ENCODE measurements at regions not wholly inside any gene's neighbourhood (a gene's known extent, or its start where the extent isn't known, plus 50 kb on each side); places are given as distances from the start of the nearest gene placed in this dataset.

- no peaks in the 10 kb centered on the region for H3K36me3 ChIP-seq (ENCODE audit: control insufficient read depth in 2 of 2, insufficient read depth in 2 of 2, low read length in 2 of 2)
- H3K4me1 ChIP-seq (ENCODE audit: control insufficient read depth, insufficient read depth, low read length) = no peaks in the 10 kb centered on the region
- no peaks in the 10 kb centered on the region for H3K9me3 ChIP-seq (ENCODE audit: control insufficient read depth in 2 of 2, low read length in 2 of 2)
- H3K27ac ChIP-seq (ENCODE audit: low read length) = no peak overlapping the region
- H3K27me3 ChIP-seq (ENCODE audit: control insufficient read depth in 1 of 2, insufficient read depth in 2 of 2, low read length in 2 of 2) = peaks cover 2 to 6% of the 10 kb centered on the region in 2 donors
- H3K9ac ChIP-seq (ENCODE audit: low read length in 2 of 2) = no peak overlapping the region
- H3K4me3 ChIP-seq (ENCODE audit: low read length in 2 of 2) = no peak overlapping the region
Measured at GRCh38 chr18:24561369-24561965, 101.0 kb downstream of the HRH4 start.

- Histone ChIP-seq H3K27me3 (ENCODE audit: control insufficient read depth in 1 of 2, insufficient read depth in 2 of 2, low read length in 2 of 2) (no peaks in the 10 kb centered on the region), H3K9me3 (ENCODE audit: control insufficient read depth in 2 of 2, low read length in 2 of 2) (no peaks in the 10 kb centered on the region), H3K27ac (ENCODE audit: low read length) (no peak overlapping the region), H3K4me3 (ENCODE audit: low read length in 2 of 2) (no peak overlapping the region), H3K9ac (ENCODE audit: low read length in 2 of 2) (no peak overlapping the region), H3K4me1 (ENCODE audit: control insufficient read depth, insufficient read depth, low read length) (no peaks in the 10 kb centered on the region), H3K36me3 (ENCODE audit: control insufficient read depth in 2 of 2, insufficient read depth in 2 of 2, low read length in 2 of 2) (no peaks in the 10 kb centered on the region)
Measured at GRCh38 chr18:24567199-24567598, 106.8 kb downstream of the HRH4 start.

DNA sequence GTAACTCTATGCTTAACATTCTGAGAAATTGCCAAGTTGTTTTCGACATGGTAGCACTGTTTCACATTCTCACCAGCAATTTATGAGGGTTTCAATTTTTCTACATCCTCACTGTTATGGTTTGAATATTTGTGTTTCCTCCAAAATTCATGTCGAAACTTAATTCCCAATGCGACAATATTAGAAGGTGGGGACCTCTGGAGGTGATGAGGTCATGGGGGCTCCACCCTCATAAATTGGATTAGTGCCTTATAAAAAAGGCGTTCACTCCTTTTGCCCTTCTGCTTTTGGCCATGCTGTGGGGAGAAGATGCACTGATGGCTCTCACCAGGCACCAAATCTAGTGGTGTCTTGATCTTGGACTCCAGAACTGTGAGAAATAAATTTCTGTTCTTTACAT is 110.3 kb downstream of the HRH4 start:
- H3K4me3 ChIP-seq (ENCODE audit: low read length in 2 of 2) = no peak overlapping the region
- H3K4me1 ChIP-seq (ENCODE audit: control insufficient read depth, insufficient read depth, low read length) = no peaks in the 10 kb centered on the region
- H3K36me3 ChIP-seq (ENCODE audit: control insufficient read depth in 2 of 2, insufficient read depth in 2 of 2, low read length in 2 of 2) = no peaks in the 10 kb centered on the region
- no peaks in the 10 kb centered on the region for H3K27me3 ChIP-seq (ENCODE audit: control insufficient read depth in 1 of 2, insufficient read depth in 2 of 2, low read length in 2 of 2)
- H3K9me3 ChIP-seq (ENCODE audit: control insufficient read depth in 2 of 2, low read length in 2 of 2) = peaks cover 3 to 9% of the 10 kb centered on the region in 2 donors
- no peak overlapping the region for H3K27ac ChIP-seq (ENCODE audit: low read length)
- H3K9ac ChIP-seq (ENCODE audit: low read length in 2 of 2) = no peak overlapping the region

DNA sequence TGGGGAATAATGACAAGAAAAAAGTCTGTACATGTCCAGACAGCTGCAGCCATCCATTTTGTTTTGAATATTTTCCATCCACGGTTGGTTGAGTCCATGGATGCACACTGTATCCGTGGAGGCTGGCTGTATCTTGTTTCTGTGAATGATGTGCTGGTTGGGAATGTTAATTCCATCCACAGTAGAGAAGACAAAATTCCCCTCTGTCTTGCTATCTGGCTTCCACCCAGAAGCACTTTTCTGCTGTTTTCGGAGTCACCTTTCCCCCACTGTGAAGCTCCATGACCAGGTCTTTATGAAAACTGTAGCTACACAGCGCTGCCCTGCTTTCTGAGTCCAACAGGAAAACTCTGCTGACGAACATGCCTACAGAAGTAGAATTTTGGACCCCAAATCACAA is 122.3 kb downstream of the HRH4 start:
- H3K36me3 ChIP-seq (ENCODE audit: control insufficient read depth in 2 of 2, insufficient read depth in 2 of 2, low read length in 2 of 2) = no peaks in the 10 kb centered on the region
- peaks cover 2 to 3% of the 10 kb centered on the region in 2 donors for H3K27me3 ChIP-seq (ENCODE audit: control insufficient read depth in 1 of 2, insufficient read depth in 2 of 2, low read length in 2 of 2)
- no peaks in the 10 kb centered on the region for H3K4me1 ChIP-seq (ENCODE audit: control insufficient read depth, insufficient read depth, low read length)
- H3K4me3 ChIP-seq (ENCODE audit: low read length in 2 of 2) = no peak overlapping the region
- no peak overlapping the region for H3K9ac ChIP-seq (ENCODE audit: low read length in 2 of 2)
- H3K27ac ChIP-seq (ENCODE audit: low read length) = no peak overlapping the region
- H3K9me3 ChIP-seq (ENCODE audit: control insufficient read depth in 2 of 2, low read length in 2 of 2) = no peaks in the 10 kb centered on the region

DNA sequence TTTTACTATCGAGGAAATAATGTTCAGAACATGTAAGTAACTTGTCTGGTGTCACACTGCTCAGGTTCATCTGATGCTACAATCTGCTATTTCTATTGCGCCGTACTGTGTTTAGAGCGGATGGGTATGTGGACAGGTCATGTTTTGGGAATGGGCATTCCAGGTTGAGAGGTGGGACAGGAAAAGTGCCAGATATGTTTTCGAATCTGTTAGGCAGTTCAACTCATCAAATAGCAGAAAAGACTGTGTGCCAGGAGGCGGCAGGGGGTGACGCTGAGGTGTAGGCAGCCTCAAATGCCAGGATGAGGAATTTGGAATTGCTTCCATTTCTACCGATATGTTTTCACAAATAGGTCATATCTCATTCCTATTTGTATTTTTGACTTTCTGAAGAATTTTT is 123.8 kb downstream of the HRH4 start:
- Histone ChIP-seq H3K9me3 (ENCODE audit: control insufficient read depth in 2 of 2, low read length in 2 of 2) (no peaks in the 10 kb centered on the region), H3K36me3 (ENCODE audit: control insufficient read depth in 2 of 2, insufficient read depth in 2 of 2, low read length in 2 of 2) (no peaks in the 10 kb centered on the region), H3K9ac (ENCODE audit: low read length in 2 of 2) (no peak overlapping the region), H3K27me3 (ENCODE audit: control insufficient read depth in 1 of 2, insufficient read depth in 2 of 2, low read length in 2 of 2) (peaks cover 2 to 3% of the 10 kb centered on the region in 2 donors), H3K4me3 (ENCODE audit: low read length in 2 of 2) (no peak overlapping the region), H3K4me1 (ENCODE audit: control insufficient read depth, insufficient read depth, low read length) (no peaks in the 10 kb centered on the region), H3K27ac (ENCODE audit: low read length) (no peak overlapping the region)

DNA sequence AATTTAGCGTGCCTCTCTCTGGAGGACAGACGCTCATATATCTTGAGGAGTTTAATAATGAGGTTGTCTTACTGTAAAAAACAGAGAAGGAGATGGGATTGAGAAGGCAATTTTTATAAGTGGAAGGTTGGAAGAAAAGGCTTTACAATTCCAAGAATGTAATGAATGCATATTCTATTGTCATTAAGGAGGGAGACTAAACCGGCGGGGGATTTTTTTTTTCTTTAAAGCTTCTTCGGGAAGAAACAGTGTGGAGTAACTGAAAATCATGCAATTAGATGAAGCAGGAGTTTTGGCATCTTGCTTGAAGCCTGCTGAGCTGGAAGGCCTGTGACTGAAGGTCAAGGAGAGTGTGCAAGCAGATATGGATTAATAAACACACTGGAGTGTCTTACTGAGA is 124.4 kb downstream of the HRH4 start:
- no peaks in the 10 kb centered on the region for H3K4me1 ChIP-seq (ENCODE audit: control insufficient read depth, insufficient read depth, low read length)
- no peaks in the 10 kb centered on the region for H3K36me3 ChIP-seq (ENCODE audit: control insufficient read depth in 2 of 2, insufficient read depth in 2 of 2, low read length in 2 of 2)
- H3K27ac ChIP-seq (ENCODE audit: low read length) = no peak overlapping the region
- peaks cover 2 to 3% of the 10 kb centered on the region in 2 donors for H3K27me3 ChIP-seq (ENCODE audit: control insufficient read depth in 1 of 2, insufficient read depth in 2 of 2, low read length in 2 of 2)
- no peak overlapping the region for H3K4me3 ChIP-seq (ENCODE audit: low read length in 2 of 2)
- no peak overlapping the region for H3K9ac ChIP-seq (ENCODE audit: low read length in 2 of 2)
- no peaks in the 10 kb centered on the region for H3K9me3 ChIP-seq (ENCODE audit: control insufficient read depth in 2 of 2, low read length in 2 of 2)

GRCh38 chr18:24585996-24586566 is 125.6 kb downstream of the HRH4 start:
- Histone ChIP-seq H3K4me3 (ENCODE audit: low read length in 2 of 2) (no peak overlapping the region), H3K4me1 (ENCODE audit: control insufficient read depth, insufficient read depth, low read length) (no peaks in the 10 kb centered on the region), H3K27me3 (ENCODE audit: control insufficient read depth in 1 of 2, insufficient read depth in 2 of 2, low read length in 2 of 2) (peaks cover 2 to 3% of the 10 kb centered on the region in 2 donors), H3K9me3 (ENCODE audit: control insufficient read depth in 2 of 2, low read length in 2 of 2) (no peaks in the 10 kb centered on the region), H3K36me3 (ENCODE audit: control insufficient read depth in 2 of 2, insufficient read depth in 2 of 2, low read length in 2 of 2) (no peaks in the 10 kb centered on the region), H3K9ac (ENCODE audit: low read length in 2 of 2) (no peak overlapping the region), H3K27ac (ENCODE audit: low read length) (no peak overlapping the region)

DNA sequence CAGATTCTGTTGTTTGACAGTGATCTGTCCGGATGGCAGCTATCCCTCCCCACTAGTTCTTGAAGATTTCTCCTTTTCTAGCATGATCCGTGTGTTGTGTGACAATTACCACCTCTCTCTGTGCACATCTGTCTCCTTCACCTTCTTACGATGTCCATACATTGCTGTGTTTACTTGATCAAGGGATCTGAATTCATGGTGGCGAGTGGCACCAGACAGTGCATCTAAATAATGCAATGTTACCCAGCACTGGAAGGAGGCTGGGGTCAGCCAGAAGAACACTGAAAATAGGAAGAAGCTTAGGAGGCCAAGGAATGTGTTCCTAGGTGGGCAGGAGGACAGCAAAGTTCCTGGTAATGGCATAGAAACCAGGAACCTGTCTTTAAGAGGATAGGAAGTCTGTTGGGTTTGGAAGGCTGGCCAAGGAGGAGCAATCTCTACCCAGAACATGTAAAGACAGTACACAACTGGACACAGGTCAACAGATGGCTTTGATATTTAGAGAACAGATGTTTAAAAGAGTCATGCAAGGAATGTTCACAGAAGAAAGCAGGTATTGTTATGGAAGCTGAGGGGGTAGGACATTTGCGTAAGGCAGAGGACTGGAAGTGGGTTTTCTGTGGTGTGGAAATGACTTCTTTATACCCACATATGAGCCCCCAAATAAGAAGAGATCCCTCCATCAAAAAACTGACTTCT is 126.4 kb downstream of the HRH4 start:
- Histone ChIP-seq H3K9ac (ENCODE audit: low read length in 2 of 2) (no peak overlapping the region), H3K27me3 (ENCODE audit: control insufficient read depth in 1 of 2, insufficient read depth in 2 of 2, low read length in 2 of 2) (peaks cover 2 to 3% of the 10 kb centered on the region in 2 donors), H3K36me3 (ENCODE audit: control insufficient read depth in 2 of 2, insufficient read depth in 2 of 2, low read length in 2 of 2) (no peaks in the 10 kb centered on the region), H3K9me3 (ENCODE audit: control insufficient read depth in 2 of 2, low read length in 2 of 2) (no peaks in the 10 kb centered on the region), H3K27ac (ENCODE audit: low read length) (no peak overlapping the region), H3K4me1 (ENCODE audit: control insufficient read depth, insufficient read depth, low read length) (no peaks in the 10 kb centered on the region), H3K4me3 (ENCODE audit: low read length in 2 of 2) (no peak overlapping the region)

DNA sequence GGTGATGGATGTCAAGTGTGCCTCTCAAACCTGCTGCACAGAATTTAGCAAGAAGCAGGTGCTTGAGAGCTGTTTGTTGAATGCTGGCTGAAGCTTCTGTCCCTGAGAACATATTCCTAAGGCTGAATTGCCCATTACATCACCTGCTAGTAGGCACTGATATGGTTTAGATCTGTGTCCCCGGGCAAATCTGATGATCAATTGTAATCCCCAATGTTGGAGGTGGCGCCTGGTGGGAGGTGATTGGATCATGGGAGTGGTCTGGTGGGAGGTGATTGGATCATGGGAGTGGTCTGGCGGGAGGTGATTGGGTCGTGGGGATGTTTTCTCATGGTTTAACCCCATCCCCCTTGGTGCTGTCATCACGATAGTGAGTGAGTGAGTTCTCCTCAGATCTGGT is 128.0 kb downstream of the HRH4 start:
- no peak overlapping the region for H3K9ac ChIP-seq (ENCODE audit: low read length in 2 of 2)
- no peaks in the 10 kb centered on the region for H3K36me3 ChIP-seq (ENCODE audit: control insufficient read depth in 2 of 2, insufficient read depth in 2 of 2, low read length in 2 of 2)
- no peaks in the 10 kb centered on the region for H3K9me3 ChIP-seq (ENCODE audit: control insufficient read depth in 2 of 2, low read length in 2 of 2)
- H3K27me3 ChIP-seq (ENCODE audit: control insufficient read depth in 1 of 2, insufficient read depth in 2 of 2, low read length in 2 of 2) = peaks cover 2 to 3% of the 10 kb centered on the region in 2 donors
- no peak overlapping the region for H3K27ac ChIP-seq (ENCODE audit: low read length)
- H3K4me1 ChIP-seq (ENCODE audit: control insufficient read depth, insufficient read depth, low read length) = no peaks in the 10 kb centered on the region
- no peak overlapping the region for H3K4me3 ChIP-seq (ENCODE audit: low read length in 2 of 2)

DNA sequence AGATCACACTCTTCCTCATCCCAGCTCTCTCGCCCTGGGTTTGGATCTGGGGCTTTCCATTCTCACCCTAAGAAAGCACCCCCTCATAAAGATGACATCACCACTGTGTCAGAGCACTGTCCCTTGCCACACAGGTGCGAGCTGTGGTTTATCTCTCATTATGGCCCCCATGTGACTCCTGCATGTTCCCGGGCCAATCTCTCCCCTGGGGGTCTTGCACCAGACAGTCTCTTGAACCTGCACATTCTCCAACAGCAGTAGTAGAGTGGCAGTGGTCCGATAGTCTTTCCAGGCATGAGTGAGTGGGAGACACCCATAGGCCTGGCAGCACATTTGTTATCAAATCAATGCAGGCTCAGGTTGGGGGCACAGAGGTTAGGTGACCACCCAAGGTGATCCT is 130.5 kb downstream of the HRH4 start:
- H3K4me1 ChIP-seq (ENCODE audit: control insufficient read depth, insufficient read depth, low read length) = no peaks in the 10 kb centered on the region
- H3K9me3 ChIP-seq (ENCODE audit: control insufficient read depth in 2 of 2, low read length in 2 of 2) = no peaks in the 10 kb centered on the region
- H3K4me3 ChIP-seq (ENCODE audit: low read length in 2 of 2) = no peak overlapping the region
- H3K9ac ChIP-seq (ENCODE audit: low read length in 2 of 2) = no peak overlapping the region
- H3K27ac ChIP-seq (ENCODE audit: low read length) = no peak overlapping the region
- no peaks in the 10 kb centered on the region for H3K36me3 ChIP-seq (ENCODE audit: control insufficient read depth in 2 of 2, insufficient read depth in 2 of 2, low read length in 2 of 2)
- H3K27me3 ChIP-seq (ENCODE audit: control insufficient read depth in 1 of 2, insufficient read depth in 2 of 2, low read length in 2 of 2) = peaks cover 1 to 3% of the 10 kb centered on the region in 2 donors

- Histone ChIP-seq H3K4me3 (ENCODE audit: low read length in 2 of 2) (no peak overlapping the region), H3K9me3 (ENCODE audit: control insufficient read depth in 2 of 2, low read length in 2 of 2) (no peaks in the 10 kb centered on the region), H3K27me3 (ENCODE audit: control insufficient read depth in 1 of 2, insufficient read depth in 2 of 2, low read length in 2 of 2) (no peaks in the 10 kb centered on the region), H3K9ac (ENCODE audit: low read length in 2 of 2) (no peak overlapping the region), H3K27ac (ENCODE audit: low read length) (no peak overlapping the region), H3K36me3 (ENCODE audit: control insufficient read depth in 2 of 2, insufficient read depth in 2 of 2, low read length in 2 of 2) (no peaks in the 10 kb centered on the region), H3K4me1 (ENCODE audit: control insufficient read depth, insufficient read depth, low read length) (no peaks in the 10 kb centered on the region)
Measured at GRCh38 chr18:24593401-24593800, 133.0 kb downstream of the HRH4 start.
